Endothelial cell (in vitro differentiated cells): ENCODE measurements at regions not wholly inside any gene's neighbourhood (a gene's known extent, or its start where the extent isn't known, plus 50 kb on each side); places are given as distances from the start of the nearest gene placed in this dataset.

ENCODE experiments used
- DNase-seq: peaks from one replicate; pipeline ENCODE4 v3.0.0; 2021; ENCODE audit warnings: low spot score
- H3K27ac Mint-ChIP-seq: one replicate; pipeline ENCODE4 v1.8.0; 2021; ENCODE audit warnings: mixed read lengths, inconsistent platforms; ENCODE audit not compliant: unreplicated experiment
- H3K27me3 Mint-ChIP-seq: one replicate; pipeline ENCODE4 v1.8.0; 2021; ENCODE audit warnings: mild to moderate bottlenecking, moderate library complexity, mixed read lengths, inconsistent platforms; ENCODE audit not compliant: unreplicated experiment
- H3K36me3 Mint-ChIP-seq: one replicate; pipeline ENCODE4 v1.8.0; 2021; ENCODE audit warnings: mild to moderate bottlenecking, low read depth, mixed read lengths, inconsistent platforms; ENCODE audit not compliant: unreplicated experiment
- H3K4me1 Mint-ChIP-seq: one replicate; pipeline ENCODE4 v1.8.0; 2021; ENCODE audit warnings: mild to moderate bottlenecking, mixed read lengths, inconsistent platforms; ENCODE audit not compliant: unreplicated experiment
- H3K4me3 Mint-ChIP-seq: one replicate; pipeline ENCODE4 v1.8.0; 2021; ENCODE audit warnings: mild to moderate bottlenecking, mixed read lengths, inconsistent platforms; ENCODE audit not compliant: unreplicated experiment
- H3K9me3 Mint-ChIP-seq: one replicate; pipeline ENCODE4 v1.8.0; 2021; ENCODE audit warnings: mixed read lengths, inconsistent platforms; ENCODE audit not compliant: unreplicated experiment
- TF ChIP-seq, protein P1 (sequence below): fragments of 200-600 bp; sonication (generic); IDR thresholded peaks from one replicate; pipeline ENCODE4 v1.5.0; 2021; ENCODE audit warnings: antibody characterized with exemption; ENCODE audit not compliant: unreplicated experiment

DNA sequence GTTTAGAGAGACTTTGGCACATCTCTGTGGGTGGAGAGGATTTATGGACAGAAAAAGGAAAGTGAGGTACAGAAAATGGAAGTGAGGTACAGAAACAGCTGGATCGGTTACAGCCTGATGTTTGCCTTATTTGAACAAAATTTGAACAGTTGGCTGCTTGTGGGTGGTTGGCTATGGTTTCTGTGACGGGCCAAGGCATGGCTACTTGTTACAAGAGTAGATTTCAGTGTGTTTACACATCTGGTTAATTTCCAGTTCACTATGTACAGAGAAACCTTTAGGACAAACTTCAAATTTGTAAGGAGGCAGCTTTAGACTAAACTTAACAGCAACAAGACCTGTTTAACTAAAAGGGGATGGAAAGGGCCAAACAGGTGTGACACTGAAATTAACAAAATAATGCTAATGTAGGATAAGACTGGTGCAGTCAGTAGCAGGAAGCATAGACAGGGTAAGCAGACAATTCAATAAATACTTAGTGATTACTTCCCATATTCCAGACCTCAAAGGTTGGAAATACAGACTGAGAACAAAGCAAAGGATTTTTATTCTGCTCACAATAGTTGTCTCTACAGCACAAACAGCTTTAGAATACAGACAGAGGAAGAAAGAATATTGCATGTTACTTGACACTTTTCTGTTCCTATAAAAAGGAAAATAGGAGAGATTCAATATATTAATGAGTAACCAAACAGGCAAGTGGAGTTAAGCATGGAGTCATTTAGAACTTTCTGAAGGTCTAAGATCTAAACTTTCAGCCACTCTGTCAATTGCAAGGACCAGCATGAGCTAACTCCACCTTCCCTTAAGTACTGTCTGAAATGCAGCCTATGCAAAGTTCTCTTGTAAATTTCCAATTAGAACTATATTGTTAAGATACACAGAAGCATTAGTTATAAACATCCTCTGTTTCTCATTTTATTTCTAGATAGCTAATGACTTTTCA is 294.4 kb upstream of the FAT4 start:
- H3K4me3 Mint-ChIP-seq, result no peak overlapping the region
- no peaks in the 10 kb centered on the region for H3K4me1 Mint-ChIP-seq
- peaks cover 7% of the 10 kb centered on the region for H3K36me3 Mint-ChIP-seq
- TF ChIP-seq, protein P1, sequence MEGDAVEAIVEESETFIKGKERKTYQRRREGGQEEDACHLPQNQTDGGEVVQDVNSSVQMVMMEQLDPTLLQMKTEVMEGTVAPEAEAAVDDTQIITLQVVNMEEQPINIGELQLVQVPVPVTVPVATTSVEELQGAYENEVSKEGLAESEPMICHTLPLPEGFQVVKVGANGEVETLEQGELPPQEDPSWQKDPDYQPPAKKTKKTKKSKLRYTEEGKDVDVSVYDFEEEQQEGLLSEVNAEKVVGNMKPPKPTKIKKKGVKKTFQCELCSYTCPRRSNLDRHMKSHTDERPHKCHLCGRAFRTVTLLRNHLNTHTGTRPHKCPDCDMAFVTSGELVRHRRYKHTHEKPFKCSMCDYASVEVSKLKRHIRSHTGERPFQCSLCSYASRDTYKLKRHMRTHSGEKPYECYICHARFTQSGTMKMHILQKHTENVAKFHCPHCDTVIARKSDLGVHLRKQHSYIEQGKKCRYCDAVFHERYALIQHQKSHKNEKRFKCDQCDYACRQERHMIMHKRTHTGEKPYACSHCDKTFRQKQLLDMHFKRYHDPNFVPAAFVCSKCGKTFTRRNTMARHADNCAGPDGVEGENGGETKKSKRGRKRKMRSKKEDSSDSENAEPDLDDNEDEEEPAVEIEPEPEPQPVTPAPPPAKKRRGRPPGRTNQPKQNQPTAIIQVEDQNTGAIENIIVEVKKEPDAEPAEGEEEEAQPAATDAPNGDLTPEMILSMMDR, result no peak
- no peak for DNase-seq
- H3K9me3 Mint-ChIP-seq, result peaks cover 6% of the 10 kb centered on the region
- H3K27ac Mint-ChIP-seq, result no peak overlapping the region
- H3K27me3 Mint-ChIP-seq, result no peaks in the 10 kb centered on the region

DNA sequence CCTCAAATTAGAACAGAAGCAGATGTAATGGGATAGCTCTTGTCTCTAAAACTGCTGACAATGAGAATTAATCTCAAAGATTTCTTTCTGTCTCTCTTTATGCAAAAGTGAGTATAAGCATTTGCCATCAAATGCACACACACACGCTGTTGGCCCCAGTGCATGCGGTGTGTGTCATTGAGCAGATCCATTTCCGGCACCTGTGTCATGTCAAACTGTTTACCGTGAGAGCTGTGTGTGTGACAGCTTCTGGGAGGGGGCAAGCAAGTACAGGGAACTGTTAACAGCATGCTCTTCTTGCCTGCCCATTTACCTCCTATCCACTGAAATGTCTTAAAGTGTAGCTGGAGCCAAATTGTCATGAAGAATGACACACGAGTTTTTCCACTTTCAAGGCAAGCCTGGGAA is 297.9 kb upstream of the FAT4 start:
- H3K27ac Mint-ChIP-seq, result no peak overlapping the region
- peaks cover 6% of the 10 kb centered on the region for H3K9me3 Mint-ChIP-seq
- H3K27me3 Mint-ChIP-seq, result no peaks in the 10 kb centered on the region
- H3K4me1 Mint-ChIP-seq, result no peaks in the 10 kb centered on the region
- TF ChIP-seq, protein P1, result no peak
- DNase-seq, result no peak
- no peak overlapping the region for H3K4me3 Mint-ChIP-seq
- peaks cover 7% of the 10 kb centered on the region for H3K36me3 Mint-ChIP-seq

DNA sequence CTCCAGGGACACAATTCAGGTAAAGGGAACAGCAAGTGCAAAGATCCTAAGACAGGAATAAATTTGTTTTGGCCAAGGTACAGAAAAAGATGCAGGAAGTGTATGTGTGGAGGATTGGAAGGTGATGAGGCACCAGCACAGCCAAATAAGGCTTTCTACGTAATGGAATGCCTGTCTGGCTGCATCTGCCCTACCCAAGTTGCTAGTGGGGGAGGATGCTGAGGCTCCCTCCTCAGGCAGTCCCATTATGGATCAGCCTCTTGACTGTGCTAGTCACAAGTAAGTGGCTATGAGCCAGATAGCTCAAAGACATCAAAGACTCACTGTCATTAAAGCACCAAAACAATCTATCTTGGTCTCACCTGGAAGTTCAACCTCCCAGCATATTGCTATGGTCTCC is 300.9 kb upstream of the FAT4 start:
- peaks cover 3% of the 10 kb centered on the region for H3K9me3 Mint-ChIP-seq
- H3K27ac Mint-ChIP-seq, result no peak overlapping the region
- DNase-seq, result no peak
- peaks cover 1% of the 10 kb centered on the region for H3K36me3 Mint-ChIP-seq
- no peaks in the 10 kb centered on the region for H3K4me1 Mint-ChIP-seq
- TF ChIP-seq, protein P1, result no peak
- no peaks in the 10 kb centered on the region for H3K27me3 Mint-ChIP-seq
- H3K4me3 Mint-ChIP-seq, result no peak overlapping the region

DNA sequence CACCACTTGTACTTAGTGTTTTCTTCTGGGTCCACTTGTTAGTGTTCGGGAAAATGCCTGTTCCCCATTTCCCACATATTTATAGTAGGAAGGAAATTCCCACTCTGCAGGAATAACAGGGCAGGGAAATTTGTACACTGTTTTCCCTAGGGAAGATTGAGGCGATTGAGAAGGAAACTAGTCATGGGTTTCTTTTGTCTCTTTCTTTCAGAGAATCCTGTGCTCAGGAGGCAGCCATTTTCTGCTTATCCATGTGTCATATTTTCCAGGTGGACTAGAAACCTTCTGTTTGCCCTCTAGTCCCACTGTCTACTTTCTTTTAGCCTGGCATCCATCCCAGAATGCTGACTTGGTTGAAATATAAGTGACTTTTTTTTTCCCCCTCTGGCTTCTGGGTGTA is 299.1 kb upstream of the ANKRD50 start:
- DNase-seq, result no peak
- Mint-ChIP-seq H3K4me1 (no peaks in the 10 kb centered on the region), H3K36me3 (peaks cover 2% of the 10 kb centered on the region), H3K27ac (no peak overlapping the region), H3K27me3 (no peaks in the 10 kb centered on the region), H3K4me3 (no peak overlapping the region), H3K9me3 (no peaks in the 10 kb centered on the region)
- TF ChIP-seq, protein P1, result no peak

DNA sequence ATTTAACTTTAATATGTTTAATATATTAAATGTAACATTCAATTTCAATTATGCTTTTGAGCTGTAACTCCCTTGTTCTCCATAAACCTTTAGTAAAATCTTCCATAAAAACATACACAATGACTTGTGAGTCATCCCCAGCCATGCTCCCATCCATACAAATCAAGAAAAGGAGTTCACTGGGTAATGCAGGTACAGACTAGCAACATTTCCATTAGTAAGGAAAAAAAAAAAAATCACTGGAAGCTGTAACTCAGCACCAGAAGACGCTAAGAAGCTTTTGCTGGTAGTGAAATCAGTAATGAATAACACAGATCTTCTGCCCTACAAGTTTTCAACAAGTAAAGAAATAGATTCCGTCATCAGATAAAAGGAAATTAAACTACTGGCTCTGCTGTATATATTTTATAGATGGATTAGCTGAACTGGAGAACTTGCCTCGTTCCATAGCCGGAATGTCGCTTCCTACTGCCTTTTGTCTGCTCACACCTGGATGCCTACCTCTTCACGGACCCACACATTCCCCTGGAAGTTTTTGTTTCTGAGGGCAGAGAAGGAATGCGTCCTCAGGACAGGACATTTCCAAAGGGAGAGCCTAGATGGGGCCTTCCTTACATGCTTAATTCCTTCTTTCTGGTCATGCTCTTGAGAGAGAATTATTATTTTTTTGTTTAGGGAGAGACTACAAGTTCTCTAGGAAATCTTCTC is 298.4 kb upstream of the ANKRD50 start:
- Mint-ChIP-seq H3K4me1 (no peaks in the 10 kb centered on the region), H3K27ac (no peak overlapping the region), H3K4me3 (no peak overlapping the region), H3K9me3 (no peaks in the 10 kb centered on the region), H3K36me3 (peaks cover 4% of the 10 kb centered on the region), H3K27me3 (no peaks in the 10 kb centered on the region)
- no peak for DNase-seq
- TF ChIP-seq, protein P1, result no peak
